ENCODE measurements at regions not wholly inside any gene's neighbourhood (a gene's known extent, or its start where the extent isn't known, plus 50 kb on each side); places are given as distances from the start of the nearest gene placed in this dataset.

DNA sequence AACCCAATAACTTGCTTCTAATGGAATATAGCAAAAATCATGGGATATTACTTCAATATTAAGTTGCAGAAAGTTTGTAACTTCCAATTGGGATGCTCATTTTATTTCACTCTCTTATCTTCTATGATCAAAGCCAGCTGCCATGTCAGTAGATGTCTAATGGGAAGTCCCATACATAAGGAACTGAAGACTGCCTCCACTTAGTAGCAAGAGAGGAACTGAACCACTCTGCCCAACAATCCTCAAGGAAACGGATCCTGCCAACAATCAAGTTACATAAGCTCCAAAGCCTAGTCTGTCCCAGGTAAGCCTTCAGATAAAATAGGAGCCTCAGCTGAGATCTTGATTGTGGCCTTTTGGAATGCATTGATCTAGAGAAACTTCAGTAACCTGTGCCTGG, 431.5 kb upstream of the PCDH15 start:
- DNase-seq (ENCODE audit: extremely low spot score) = no peak
- CTCF ChIA-PET = no interaction called here
- TF ChIP-seq L3MBTL2 (conservative IDR thresholded peaks at IDR 0.05) (no peak), LEF1 (IDR thresholded peaks at IDR 0.05; ENCODE audit: borderline replicate concordance) (no peak), SUZ12 (IDR thresholded peaks at IDR 0.05) (no peak), HDGF (IDR thresholded peaks at IDR 0.05; ENCODE audit: borderline replicate concordance) (no peak), ZNF384 (IDR thresholded peaks at IDR 0.05) (no peak), NFRKB (IDR thresholded peaks at IDR 0.05) (no peak), ELF4 (IDR thresholded peaks at IDR 0.05) (no peak), TARDBP (IDR thresholded peaks at IDR 0.05) (no peak), FOXK2 (IDR thresholded peaks at IDR 0.05) (no peak), CTBP1 (IDR thresholded peaks at IDR 0.05; ENCODE audit: borderline replicate concordance) (no peak), BHLHE40 (IDR thresholded peaks at IDR 0.05; ENCODE audit: borderline replicate concordance) (no peak), FOXM1 (IDR thresholded peaks at IDR 0.05; ENCODE audit: borderline replicate concordance) (no peak), ARNT (IDR thresholded peaks at IDR 0.05) (no peak), FOXA1 (IDR thresholded peaks at IDR 0.05) (no peak), SP1 (IDR thresholded peaks at IDR 0.05) (no peak)
- TF ChIP-seq, protein P1, sequence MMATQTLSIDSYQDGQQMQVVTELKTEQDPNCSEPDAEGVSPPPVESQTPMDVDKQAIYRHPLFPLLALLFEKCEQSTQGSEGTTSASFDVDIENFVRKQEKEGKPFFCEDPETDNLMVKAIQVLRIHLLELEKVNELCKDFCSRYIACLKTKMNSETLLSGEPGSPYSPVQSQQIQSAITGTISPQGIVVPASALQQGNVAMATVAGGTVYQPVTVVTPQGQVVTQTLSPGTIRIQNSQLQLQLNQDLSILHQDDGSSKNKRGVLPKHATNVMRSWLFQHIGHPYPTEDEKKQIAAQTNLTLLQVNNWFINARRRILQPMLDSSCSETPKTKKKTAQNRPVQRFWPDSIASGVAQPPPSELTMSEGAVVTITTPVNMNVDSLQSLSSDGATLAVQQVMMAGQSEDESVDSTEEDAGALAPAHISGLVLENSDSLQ (IDR thresholded peaks at IDR 0.05) = no peak
- POLR2A ChIA-PET = no interaction called here

DNA sequence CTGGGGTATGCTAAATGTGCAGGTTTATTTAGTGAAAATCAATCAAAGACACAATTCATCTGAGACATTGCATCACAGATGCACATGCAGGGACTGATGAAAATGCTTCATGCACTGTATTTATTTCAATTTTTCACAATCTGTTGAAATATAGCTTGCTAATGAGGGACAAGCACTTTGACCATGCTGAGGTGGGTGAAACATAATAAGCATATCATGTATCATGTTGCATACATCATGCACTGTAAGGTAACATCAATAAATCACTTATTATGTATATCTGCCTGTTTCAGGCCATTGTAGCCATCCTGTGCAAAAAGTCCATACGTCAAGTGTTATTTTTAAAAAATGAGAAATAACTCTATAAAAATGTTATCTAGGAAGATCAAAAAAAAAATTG, 426.9 kb upstream of the PCDH15 start:
- no peak for TF ChIP-seq CTBP1 (IDR thresholded peaks at IDR 0.05; ENCODE audit: borderline replicate concordance)
- TF ChIP-seq, protein P1 (IDR thresholded peaks at IDR 0.05) = peak; percentile 56
- no peak for DNase-seq (ENCODE audit: extremely low spot score)
- ChIA-PET CTCF (interaction anchor here (0.6 to 0.7 kb wide), 2 partner anchors 11 to 20 kb away, joined by 3 to 4 read pairs; no protein-coding TSS in a partner anchor), POLR2A (no interaction called here)

DNA sequence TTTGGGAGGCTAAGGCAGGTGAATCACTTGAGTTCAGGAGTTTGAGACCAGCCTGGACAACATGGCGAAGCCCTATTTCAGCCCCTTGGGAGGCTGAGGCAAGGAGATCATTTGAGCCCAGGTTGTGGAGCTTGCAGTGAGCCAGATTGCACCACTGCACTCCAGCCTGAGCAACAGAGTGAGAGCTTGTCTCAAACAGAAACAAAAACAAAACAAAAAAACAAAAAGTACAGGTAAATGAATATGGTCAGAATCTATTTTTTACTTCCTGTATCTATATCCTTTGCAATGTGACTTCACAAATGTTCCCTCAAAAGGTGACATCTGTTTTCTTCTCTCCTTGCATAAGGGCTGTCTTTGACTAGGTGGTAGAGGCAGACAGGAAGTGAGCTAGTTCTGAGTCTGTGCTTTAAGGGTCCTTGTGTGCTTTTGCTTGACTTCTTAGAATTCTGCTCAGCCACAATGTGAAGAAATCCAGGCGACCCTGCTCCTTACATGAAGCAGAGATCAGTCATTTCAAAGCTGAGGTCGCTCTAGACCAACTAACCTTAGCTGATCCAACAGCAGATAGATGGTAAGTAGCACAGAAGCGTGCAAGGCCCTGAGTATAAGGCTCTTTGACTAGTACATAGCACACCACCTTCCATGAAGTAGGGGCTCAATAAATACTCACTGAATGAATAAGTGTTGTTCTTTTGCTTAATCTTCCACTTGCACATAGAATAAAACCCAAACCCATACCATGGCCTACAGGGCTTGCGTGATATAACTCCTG, 423.2 kb upstream of the PCDH15 start:
- TF ChIP-seq BHLHE40 (IDR thresholded peaks at IDR 0.05; ENCODE audit: borderline replicate concordance) (no peak), CTBP1 (IDR thresholded peaks at IDR 0.05; ENCODE audit: borderline replicate concordance) (no peak), FOXK2 (IDR thresholded peaks at IDR 0.05) (no peak), LEF1 (IDR thresholded peaks at IDR 0.05; ENCODE audit: borderline replicate concordance) (no peak), FOXA1 (IDR thresholded peaks at IDR 0.05) (no peak), SUZ12 (IDR thresholded peaks at IDR 0.05) (no peak)
- no peak for DNase-seq (ENCODE audit: extremely low spot score)
- POLR2A ChIA-PET = no interaction called here
- CTCF ChIA-PET = interaction anchor here (0.6 kb wide), 1 partner anchor 17 kb away, joined by 3 read pairs; no protein-coding TSS in a partner anchor

DNA sequence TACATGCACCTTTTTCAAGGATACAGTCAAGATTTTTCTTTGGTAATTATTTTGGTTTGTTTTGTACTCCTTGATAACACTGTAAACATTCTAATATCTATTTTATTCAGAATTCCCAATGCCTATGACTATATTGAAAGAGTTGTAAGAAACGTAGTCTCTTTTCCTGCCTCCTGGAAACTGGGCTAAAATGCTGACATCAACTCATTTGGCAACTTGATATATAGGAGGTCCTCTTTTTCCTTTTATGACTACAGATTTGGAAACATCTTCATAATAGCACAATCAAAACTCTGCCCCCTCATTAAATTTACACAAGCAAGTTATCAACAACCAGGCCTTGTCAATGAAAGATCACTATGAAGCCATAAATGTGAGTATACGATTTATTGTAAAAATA, 422.3 kb upstream of the PCDH15 start:
- POLR2A ChIA-PET = no interaction called here
- CTCF ChIA-PET = interaction anchor here (0.6 kb wide), 1 partner anchor 16 kb away, joined by 3 read pairs; no protein-coding TSS in a partner anchor
- no peak for TF ChIP-seq NFRKB (IDR thresholded peaks at IDR 0.05)
- no peak for TF ChIP-seq TARDBP (IDR thresholded peaks at IDR 0.05)
- no peak for TF ChIP-seq LEF1 (IDR thresholded peaks at IDR 0.05; ENCODE audit: borderline replicate concordance)
- no peak for TF ChIP-seq HDGF (IDR thresholded peaks at IDR 0.05; ENCODE audit: borderline replicate concordance)
- no peak for TF ChIP-seq ZNF384 (IDR thresholded peaks at IDR 0.05)
- TF ChIP-seq SUZ12 (IDR thresholded peaks at IDR 0.05) = no peak
- no peak for TF ChIP-seq CTBP1 (IDR thresholded peaks at IDR 0.05; ENCODE audit: borderline replicate concordance)
- no peak for TF ChIP-seq L3MBTL2 (conservative IDR thresholded peaks at IDR 0.05)
- TF ChIP-seq ARNT (IDR thresholded peaks at IDR 0.05) = no peak
- no peak for TF ChIP-seq FOXM1 (IDR thresholded peaks at IDR 0.05; ENCODE audit: borderline replicate concordance)
- no peak for DNase-seq (ENCODE audit: extremely low spot score)

DNA sequence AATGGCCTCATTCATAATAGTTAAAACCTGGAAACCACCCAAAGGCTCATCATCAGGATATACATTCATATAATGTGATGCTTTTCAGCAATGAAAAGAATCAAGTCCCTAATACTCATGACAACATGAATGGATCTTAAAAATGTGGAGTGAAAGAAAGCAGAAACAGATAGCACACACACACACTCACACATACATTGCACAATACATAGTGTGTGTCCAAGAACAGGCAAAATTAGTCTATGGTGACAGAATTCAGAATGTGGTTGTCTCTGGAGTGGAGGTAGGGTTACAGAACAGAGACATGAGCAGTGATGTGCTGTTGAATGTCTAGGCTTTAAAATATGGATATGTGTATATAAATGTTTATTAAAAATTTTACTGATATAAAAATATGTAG, 419.9 kb upstream of the PCDH15 start:
- POLR2A ChIA-PET = no interaction called here
- no peak for DNase-seq (ENCODE audit: extremely low spot score)

DNA sequence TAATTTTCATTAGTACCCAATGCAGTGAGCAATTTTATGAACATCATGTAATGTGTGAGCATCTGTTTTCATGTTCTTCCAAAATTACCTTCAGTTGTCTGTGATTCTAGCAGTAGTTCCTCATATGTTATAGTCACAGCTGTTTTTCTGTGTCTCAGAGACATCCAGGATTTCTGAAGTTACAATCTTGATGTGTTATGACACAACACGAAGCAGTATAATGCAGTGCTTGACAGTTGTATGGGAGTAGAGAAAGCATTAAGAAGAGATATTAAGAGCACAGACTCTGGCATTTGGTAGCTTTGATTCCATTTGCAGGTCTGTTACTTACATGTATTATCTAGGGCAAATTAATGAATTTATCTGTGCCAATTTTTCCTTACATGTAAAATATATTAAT, 414.7 kb upstream of the PCDH15 start:
- no peak for TF ChIP-seq LEF1 (IDR thresholded peaks at IDR 0.05; ENCODE audit: borderline replicate concordance)
- TF ChIP-seq FOXM1 (IDR thresholded peaks at IDR 0.05; ENCODE audit: borderline replicate concordance) = no peak
- no peak for TF ChIP-seq BHLHE40 (IDR thresholded peaks at IDR 0.05; ENCODE audit: borderline replicate concordance)
- TF ChIP-seq ELF4 (IDR thresholded peaks at IDR 0.05) = no peak
- TF ChIP-seq ARNT (IDR thresholded peaks at IDR 0.05) = no peak
- no peak for TF ChIP-seq L3MBTL2 (conservative IDR thresholded peaks at IDR 0.05)
- no peak for TF ChIP-seq CTBP1 (IDR thresholded peaks at IDR 0.05; ENCODE audit: borderline replicate concordance)
- no peak for TF ChIP-seq FOXA1 (IDR thresholded peaks at IDR 0.05)
- no peak for TF ChIP-seq SP1 (IDR thresholded peaks at IDR 0.05)
- no peak for TF ChIP-seq NFRKB (IDR thresholded peaks at IDR 0.05)
- no peak for TF ChIP-seq TARDBP (IDR thresholded peaks at IDR 0.05)
- no peak for TF ChIP-seq ZNF384 (IDR thresholded peaks at IDR 0.05)
- TF ChIP-seq, protein P1 (IDR thresholded peaks at IDR 0.05) = no peak
- TF ChIP-seq SUZ12 (IDR thresholded peaks at IDR 0.05) = no peak
- TF ChIP-seq FOXK2 (IDR thresholded peaks at IDR 0.05) = no peak
- no peak for TF ChIP-seq HDGF (IDR thresholded peaks at IDR 0.05; ENCODE audit: borderline replicate concordance)
- CTCF ChIA-PET = no interaction called here
- no peak for DNase-seq (ENCODE audit: extremely low spot score)
- POLR2A ChIA-PET = no interaction called here

More for the DNA sequence above, 419.9 kb upstream of the PCDH15 start:
- TF ChIP-seq NFRKB (IDR thresholded peaks at IDR 0.05) (no peak), TARDBP (IDR thresholded peaks at IDR 0.05) (no peak)
- CTCF ChIA-PET = interaction anchor here (0.9 kb wide), 1 partner anchor 9 kb away, joined by 4 read pairs; no protein-coding TSS in a partner anchor
